ENCODE measurements at regions not wholly inside any gene's neighbourhood (a gene's known extent, or its start where the extent isn't known, plus 50 kb on each side); places are given as distances from the start of the nearest gene placed in this dataset.

- Mint-ChIP-seq H3K36me3 (ENCODE audit: low read depth) (no peaks in the 10 kb centered on the region), H3K9me3 (ENCODE audit: insufficient read depth) (no peaks in the 10 kb centered on the region), H3K4me1 (ENCODE audit: low read depth) (no peaks in the 10 kb centered on the region), H3K4me3 (no peak overlapping the region), H3K27ac (no peak overlapping the region), H3K27me3 (ENCODE audit: low read depth) (no peaks in the 10 kb centered on the region)
- POLR2A ChIA-PET = no interaction called here
- CTCF ChIA-PET = no interaction called here
- no peak for ATAC-seq
- DNase-seq = no peak
Observed at GRCh38 chr16:49216593-49216992, 65.0 kb downstream of the CBLN1 start.

- no peak overlapping the region for H3K4me3 Mint-ChIP-seq
- no peaks in the 10 kb centered on the region for H3K9me3 Mint-ChIP-seq (ENCODE audit: insufficient read depth)
- H3K27ac Mint-ChIP-seq = no peak overlapping the region
- ATAC-seq (no peak), DNase-seq (no peak)
- H3K27me3 Mint-ChIP-seq (ENCODE audit: low read depth) = no peaks in the 10 kb centered on the region
- ChIA-PET POLR2A (no interaction called here), CTCF (no interaction called here)
- H3K4me1 Mint-ChIP-seq (ENCODE audit: low read depth) = no peaks in the 10 kb centered on the region
- H3K36me3 Mint-ChIP-seq (ENCODE audit: low read depth) = no peaks in the 10 kb centered on the region
Observed at GRCh38 chr16:49213594-49213993, 68.0 kb downstream of the CBLN1 start.

GRCh38 chr16:49204191-49204590, 77.4 kb downstream of the CBLN1 start:
- ATAC-seq = no peak
- Mint-ChIP-seq H3K27ac (no peak overlapping the region), H3K36me3 (ENCODE audit: low read depth) (no peaks in the 10 kb centered on the region), H3K27me3 (ENCODE audit: low read depth) (no peaks in the 10 kb centered on the region), H3K4me3 (no peak overlapping the region), H3K9me3 (ENCODE audit: insufficient read depth) (no peaks in the 10 kb centered on the region), H3K4me1 (ENCODE audit: low read depth) (no peaks in the 10 kb centered on the region)
- CTCF ChIA-PET = interaction anchor here (0.7 kb wide), 1 partner anchor 20 kb away, joined by 3 read pairs; no protein-coding TSS in a partner anchor
- POLR2A ChIA-PET = no interaction called here
- DNase-seq = no peak

GRCh38 chr16:49203361-49203760, 78.3 kb downstream of the CBLN1 start:
- Mint-ChIP-seq H3K4me3 (no peak overlapping the region), H3K9me3 (ENCODE audit: insufficient read depth) (no peaks in the 10 kb centered on the region), H3K4me1 (ENCODE audit: low read depth) (no peaks in the 10 kb centered on the region), H3K27ac (no peak overlapping the region), H3K27me3 (ENCODE audit: low read depth) (no peaks in the 10 kb centered on the region), H3K36me3 (ENCODE audit: low read depth) (no peaks in the 10 kb centered on the region)
- ChIA-PET CTCF (interaction anchor here (0.7 kb wide), 1 partner anchor 19 kb away, joined by 3 read pairs; no protein-coding TSS in a partner anchor), POLR2A (no interaction called here)
- DNase-seq (no peak), ATAC-seq (no peak)

- Mint-ChIP-seq H3K9me3 (ENCODE audit: insufficient read depth) (no peaks in the 10 kb centered on the region), H3K4me1 (ENCODE audit: low read depth) (no peaks in the 10 kb centered on the region), H3K4me3 (no peak overlapping the region), H3K36me3 (ENCODE audit: low read depth) (no peaks in the 10 kb centered on the region), H3K27me3 (ENCODE audit: low read depth) (no peaks in the 10 kb centered on the region), H3K27ac (no peak overlapping the region)
- POLR2A ChIA-PET = no interaction called here
- DNase-seq (no peak), ATAC-seq (no peak)
- CTCF ChIA-PET = interaction anchor here (1.5 kb wide), 1 partner anchor 14 kb away, joined by 3 read pairs; no protein-coding TSS in a partner anchor
Observed at GRCh38 chr16:49201118-49201517, 80.5 kb downstream of the CBLN1 start.

GRCh38 chr16:49200223-49200820, 81.3 kb downstream of the CBLN1 start:
- no peaks in the 10 kb centered on the region for H3K27me3 Mint-ChIP-seq (ENCODE audit: low read depth)
- no peaks in the 10 kb centered on the region for H3K9me3 Mint-ChIP-seq (ENCODE audit: insufficient read depth)
- no peak overlapping the region for H3K4me3 Mint-ChIP-seq
- ATAC-seq (no peak), DNase-seq (no peak)
- no peaks in the 10 kb centered on the region for H3K36me3 Mint-ChIP-seq (ENCODE audit: low read depth)
- H3K4me1 Mint-ChIP-seq (ENCODE audit: low read depth) = no peaks in the 10 kb centered on the region
- ChIA-PET POLR2A (no interaction called here), CTCF (interaction anchor here (1.5 kb wide), 1 partner anchor 13 kb away, joined by 3 read pairs; no protein-coding TSS in a partner anchor)
- H3K27ac Mint-ChIP-seq = no peak overlapping the region

- DNase-seq (no peak), ATAC-seq (no peak)
- Mint-ChIP-seq H3K36me3 (ENCODE audit: low read depth) (no peaks in the 10 kb centered on the region), H3K27me3 (ENCODE audit: low read depth) (no peaks in the 10 kb centered on the region), H3K27ac (no peak overlapping the region), H3K4me3 (no peak overlapping the region), H3K9me3 (ENCODE audit: insufficient read depth) (no peaks in the 10 kb centered on the region), H3K4me1 (ENCODE audit: low read depth) (no peaks in the 10 kb centered on the region)
- POLR2A ChIA-PET = no interaction called here
- CTCF ChIA-PET = no interaction called here
Observed at GRCh38 chr16:49195237-49195548, 86.4 kb downstream of the CBLN1 start.

- Mint-ChIP-seq H3K27me3 (ENCODE audit: low read depth) (no peaks in the 10 kb centered on the region), H3K4me3 (no peak overlapping the region)
Observed at GRCh38 chr16:49194537-49195236, 87.0 kb downstream of the CBLN1 start.

GRCh38 chr16:49193596-49193995, 88.0 kb downstream of the CBLN1 start:
- DNase-seq (no peak), ATAC-seq (no peak)
- POLR2A ChIA-PET = no interaction called here
- H3K27ac Mint-ChIP-seq = no peak overlapping the region
- H3K9me3 Mint-ChIP-seq (ENCODE audit: insufficient read depth) = no peaks in the 10 kb centered on the region
- H3K27me3 Mint-ChIP-seq (ENCODE audit: low read depth) = no peaks in the 10 kb centered on the region
- no peaks in the 10 kb centered on the region for H3K36me3 Mint-ChIP-seq (ENCODE audit: low read depth)
- CTCF ChIA-PET = no interaction called here
- no peaks in the 10 kb centered on the region for H3K4me1 Mint-ChIP-seq (ENCODE audit: low read depth)
- H3K4me3 Mint-ChIP-seq = no peak overlapping the region

More at GRCh38 chr16:49194537-49195236, 87.0 kb downstream of the CBLN1 start:
- CTCF ChIA-PET = no interaction called here
- Mint-ChIP-seq H3K36me3 (ENCODE audit: low read depth) (no peaks in the 10 kb centered on the region), H3K27ac (no peak overlapping the region), H3K9me3 (ENCODE audit: insufficient read depth) (no peaks in the 10 kb centered on the region), H3K4me1 (ENCODE audit: low read depth) (no peaks in the 10 kb centered on the region)
- POLR2A ChIA-PET = no interaction called here
- no peak for ATAC-seq
- no peak for DNase-seq

- ChIA-PET POLR2A (no interaction called here), CTCF (no interaction called here)
- no peak overlapping the region for H3K27ac Mint-ChIP-seq
- ATAC-seq = no peak
- no peaks in the 10 kb centered on the region for H3K9me3 Mint-ChIP-seq (ENCODE audit: insufficient read depth)
- H3K36me3 Mint-ChIP-seq (ENCODE audit: low read depth) = no peaks in the 10 kb centered on the region
- H3K4me3 Mint-ChIP-seq = no peak overlapping the region
- no peaks in the 10 kb centered on the region for H3K27me3 Mint-ChIP-seq (ENCODE audit: low read depth)
- no peaks in the 10 kb centered on the region for H3K4me1 Mint-ChIP-seq (ENCODE audit: low read depth)
- DNase-seq = no peak
Observed at GRCh38 chr16:49189286-49189685, 92.4 kb downstream of the CBLN1 start.

- Mint-ChIP-seq H3K4me3 (no peak overlapping the region), H3K9me3 (ENCODE audit: insufficient read depth) (no peaks in the 10 kb centered on the region), H3K4me1 (ENCODE audit: low read depth) (no peaks in the 10 kb centered on the region), H3K27ac (no peak overlapping the region), H3K27me3 (ENCODE audit: low read depth) (no peaks in the 10 kb centered on the region), H3K36me3 (ENCODE audit: low read depth) (no peaks in the 10 kb centered on the region)
- ChIA-PET POLR2A (no interaction called here), CTCF (no interaction called here)
- no peak for ATAC-seq
- no peak for DNase-seq
Observed at GRCh38 chr16:49183911-49184310, 97.7 kb downstream of the CBLN1 start.

GRCh38 chr16:49181791-49182518, 99.7 kb downstream of the CBLN1 start:
- ChIA-PET CTCF (no interaction called here), POLR2A (no interaction called here)
- Mint-ChIP-seq H3K4me3 (no peak overlapping the region), H3K4me1 (ENCODE audit: low read depth) (no peaks in the 10 kb centered on the region), H3K27ac (no peak overlapping the region), H3K27me3 (ENCODE audit: low read depth) (no peaks in the 10 kb centered on the region), H3K9me3 (ENCODE audit: insufficient read depth) (no peaks in the 10 kb centered on the region), H3K36me3 (ENCODE audit: low read depth) (no peaks in the 10 kb centered on the region)
- ATAC-seq = no peak
- DNase-seq = no peak

All from activated CD8-positive, alpha-beta T cell treated with anti-CD3 and anti-CD28 coated beads, Interleukin-2, amount 10 ng/mL, durations not matched to agents 7 days and 5 days (primary cell).